ENCODE measurements at regions not wholly inside any gene's neighbourhood (a gene's known extent, or its start where the extent isn't known, plus 50 kb on each side); places are given as distances from the start of the nearest gene placed in this dataset.

DNA sequence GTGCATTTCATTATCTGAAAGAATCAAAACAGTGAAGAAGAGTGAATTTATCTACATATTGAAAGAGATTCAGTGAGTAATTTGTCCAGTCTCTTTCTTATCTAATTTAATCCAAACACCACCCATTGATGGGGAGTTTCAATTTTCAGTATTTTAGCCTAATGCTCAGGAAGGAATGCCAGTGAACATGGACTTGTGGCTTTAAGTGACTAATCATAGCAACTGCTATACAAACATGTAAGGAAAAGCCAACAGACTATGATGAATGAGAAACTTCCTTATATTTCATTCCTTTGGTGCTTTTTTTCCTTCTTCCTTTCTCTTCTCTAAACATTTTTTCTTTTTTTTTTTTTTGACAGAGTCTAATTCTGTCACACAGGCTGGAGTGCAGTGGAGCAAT, 885.8 kb downstream of the KCNJ2 start:
- DNase-seq: no peak
- H3K27ac ChIP-seq: no peak overlapping the region
- no peaks in the 10 kb centered on the region for H3K36me3 ChIP-seq
- intact Hi-C loops (cut with DNase I): no loop called here
- H3K27me3 ChIP-seq: no peaks in the 10 kb centered on the region
- ATAC-seq: no peak
- peaks cover 0 to 10% (median 0%) of the 10 kb centered on the region in 4 donors for H3K4me1 ChIP-seq
- H3K4me3 ChIP-seq: no peak overlapping the region
- H3K9me3 ChIP-seq: no peaks in the 10 kb centered on the region
- TF ChIP-seq, protein P1, sequence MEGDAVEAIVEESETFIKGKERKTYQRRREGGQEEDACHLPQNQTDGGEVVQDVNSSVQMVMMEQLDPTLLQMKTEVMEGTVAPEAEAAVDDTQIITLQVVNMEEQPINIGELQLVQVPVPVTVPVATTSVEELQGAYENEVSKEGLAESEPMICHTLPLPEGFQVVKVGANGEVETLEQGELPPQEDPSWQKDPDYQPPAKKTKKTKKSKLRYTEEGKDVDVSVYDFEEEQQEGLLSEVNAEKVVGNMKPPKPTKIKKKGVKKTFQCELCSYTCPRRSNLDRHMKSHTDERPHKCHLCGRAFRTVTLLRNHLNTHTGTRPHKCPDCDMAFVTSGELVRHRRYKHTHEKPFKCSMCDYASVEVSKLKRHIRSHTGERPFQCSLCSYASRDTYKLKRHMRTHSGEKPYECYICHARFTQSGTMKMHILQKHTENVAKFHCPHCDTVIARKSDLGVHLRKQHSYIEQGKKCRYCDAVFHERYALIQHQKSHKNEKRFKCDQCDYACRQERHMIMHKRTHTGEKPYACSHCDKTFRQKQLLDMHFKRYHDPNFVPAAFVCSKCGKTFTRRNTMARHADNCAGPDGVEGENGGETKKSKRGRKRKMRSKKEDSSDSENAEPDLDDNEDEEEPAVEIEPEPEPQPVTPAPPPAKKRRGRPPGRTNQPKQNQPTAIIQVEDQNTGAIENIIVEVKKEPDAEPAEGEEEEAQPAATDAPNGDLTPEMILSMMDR (IDR thresholded peaks at IDR 0.05): no peak
- no peak for TF ChIP-seq POLR2A (IDR thresholded peaks at IDR 0.05)

DNA sequence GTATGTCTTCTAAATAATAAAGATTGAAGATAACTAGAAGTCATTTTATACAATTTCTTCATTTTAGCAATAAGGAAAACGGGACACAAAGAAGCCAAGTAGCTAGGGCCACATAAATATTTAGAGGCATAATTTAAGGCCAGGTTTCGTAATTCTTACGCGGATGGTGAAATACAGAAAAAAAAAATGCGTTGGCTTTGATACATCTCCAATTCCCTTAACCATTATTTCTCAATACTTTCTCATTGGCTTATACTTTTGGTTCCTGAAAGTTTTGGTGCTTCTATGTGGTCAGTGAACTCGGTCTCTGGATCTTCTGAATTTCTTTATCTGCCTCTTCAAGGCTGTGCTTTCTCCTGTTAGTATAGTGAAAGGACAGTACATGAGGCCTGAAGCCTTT, 888.1 kb downstream of the KCNJ2 start:
- peak in 3 of 4 donors; percentile 57 to 78 (median 58) for ATAC-seq

DNA sequence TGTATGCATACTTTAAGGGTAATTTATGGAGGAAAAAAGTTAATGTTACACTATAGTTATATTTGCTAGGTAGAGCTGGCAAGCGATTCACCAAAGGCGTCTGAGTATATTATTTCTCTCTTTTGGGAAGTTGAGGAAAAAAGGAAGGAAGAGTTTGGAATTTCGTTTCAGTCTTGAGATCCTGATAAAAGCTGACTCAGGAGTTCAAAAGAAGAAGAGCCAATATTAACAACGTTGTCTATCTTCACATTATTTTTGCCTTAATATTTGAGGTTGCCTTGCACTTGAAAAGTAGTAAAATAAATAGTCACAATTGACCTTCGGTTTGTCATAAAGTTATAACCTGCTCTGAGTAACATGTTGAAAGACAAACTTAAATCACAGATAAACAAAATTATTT, 888.6 kb downstream of the KCNJ2 start:
- DNase-seq (no peak), ATAC-seq (no peak)
- H3K27me3 ChIP-seq: no peaks in the 10 kb centered on the region
- TF ChIP-seq, protein P1 (IDR thresholded peaks at IDR 0.05): no peak
- no peak for TF ChIP-seq POLR2A (IDR thresholded peaks at IDR 0.05)
- no peak overlapping the region for H3K4me3 ChIP-seq
- H3K9me3 ChIP-seq: no peaks in the 10 kb centered on the region
- H3K4me1 ChIP-seq: peaks cover 0 to 10% (median 0%) of the 10 kb centered on the region in 4 donors
- H3K36me3 ChIP-seq: no peaks in the 10 kb centered on the region
- no peak overlapping the region for H3K27ac ChIP-seq
- intact Hi-C loops (cut with DNase I): no loop called here
- 69% methylated on average over 5 of the region's 5 CpGs for WGBS (ENCODE audit: insufficient coverage, low coverage, low lambda C conversion rate, missing lambda C conversion rate)

More for the DNA sequence above, 888.1 kb downstream of the KCNJ2 start:
- no peaks in the 10 kb centered on the region for H3K27me3 ChIP-seq
- H3K9me3 ChIP-seq: no peaks in the 10 kb centered on the region
- intact Hi-C loops (cut with DNase I): no loop called here
- 15% methylated on average over 6 of the region's 6 CpGs for WGBS (ENCODE audit: insufficient coverage, low coverage, low lambda C conversion rate, missing lambda C conversion rate)
- no peak overlapping the region for H3K4me3 ChIP-seq
- DNase-seq: no peak
- H3K4me1 ChIP-seq: peaks cover 0 to 10% (median 0%) of the 10 kb centered on the region in 4 donors
- TF ChIP-seq, protein P1 (IDR thresholded peaks at IDR 0.05): no peak
- no peak for TF ChIP-seq POLR2A (IDR thresholded peaks at IDR 0.05)
- H3K36me3 ChIP-seq: no peaks in the 10 kb centered on the region
- H3K27ac ChIP-seq: no peak overlapping the region

DNA sequence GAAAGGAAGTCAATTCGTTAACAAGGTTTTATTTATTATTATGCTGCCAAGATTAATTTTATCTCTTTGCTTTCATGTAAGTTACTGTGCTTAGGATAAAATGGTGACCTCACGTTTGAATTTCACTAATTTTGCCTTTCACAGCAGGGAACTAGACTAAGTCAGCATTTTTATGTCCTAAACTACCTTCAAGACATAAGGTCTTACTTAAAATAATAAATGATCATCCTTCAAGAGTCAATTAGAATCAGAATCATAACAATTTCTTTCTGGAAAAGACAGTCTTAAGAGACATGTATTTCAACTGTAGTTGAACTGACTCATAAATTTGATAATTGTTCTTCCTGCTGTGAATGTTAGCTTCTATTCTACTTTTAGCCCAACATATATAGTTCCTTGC, 893.8 kb downstream of the KCNJ2 start:
- TF ChIP-seq POLR2A (IDR thresholded peaks at IDR 0.05): no peak
- TF ChIP-seq, protein P1 (IDR thresholded peaks at IDR 0.05): no peak
- H3K27me3 ChIP-seq: no peaks in the 10 kb centered on the region
- DNase-seq (no peak), ATAC-seq (no peak)
- intact Hi-C loops (cut with DNase I): no loop called here
- no peaks in the 10 kb centered on the region for H3K9me3 ChIP-seq
- H3K36me3 ChIP-seq: no peaks in the 10 kb centered on the region
- WGBS (ENCODE audit: insufficient coverage, low coverage, low lambda C conversion rate, missing lambda C conversion rate): 49% methylated on average over 2 of the region's 2 CpGs
- H3K27ac ChIP-seq: no peak overlapping the region
- H3K4me1 ChIP-seq: no peaks in the 10 kb centered on the region
- H3K4me3 ChIP-seq: no peak overlapping the region

DNA sequence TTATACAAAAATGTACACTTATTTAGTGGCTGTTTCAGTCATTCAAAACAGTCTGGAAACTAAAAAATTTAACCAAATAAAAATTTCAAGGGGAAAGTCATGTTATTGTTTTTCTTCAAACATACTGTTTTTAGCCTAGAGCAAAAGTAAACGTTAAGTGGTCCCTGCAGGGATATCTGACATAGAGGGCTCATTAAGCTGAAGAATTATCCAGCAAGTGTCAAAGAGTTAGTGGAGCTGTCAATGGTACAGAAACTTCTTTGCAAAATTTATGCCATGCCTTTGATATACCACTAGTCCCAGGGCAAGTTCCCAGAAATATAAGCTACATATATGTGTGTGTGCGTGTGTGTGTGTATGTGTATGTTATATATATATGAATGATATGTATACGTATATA, 894.2 kb downstream of the KCNJ2 start:
- no peaks in the 10 kb centered on the region for H3K27me3 ChIP-seq
- ATAC-seq (no peak), DNase-seq (no peak)
- H3K4me3 ChIP-seq: no peak overlapping the region
- no peaks in the 10 kb centered on the region for H3K9me3 ChIP-seq
- WGBS (ENCODE audit: insufficient coverage, low coverage, low lambda C conversion rate, missing lambda C conversion rate): 75% methylated on average over 3 of the region's 3 CpGs
- no peak overlapping the region for H3K27ac ChIP-seq
- H3K36me3 ChIP-seq: no peaks in the 10 kb centered on the region
- TF ChIP-seq, protein P1 (IDR thresholded peaks at IDR 0.05): no peak
- no peak for TF ChIP-seq POLR2A (IDR thresholded peaks at IDR 0.05)
- intact Hi-C loops (cut with DNase I): no loop called here
- H3K4me1 ChIP-seq: no peaks in the 10 kb centered on the region
